ENCODE measurements at regions not wholly inside any gene's neighbourhood (a gene's known extent, or its start where the extent isn't known, plus 50 kb on each side); places are given as distances from the start of the nearest gene placed in this dataset.

DNA sequence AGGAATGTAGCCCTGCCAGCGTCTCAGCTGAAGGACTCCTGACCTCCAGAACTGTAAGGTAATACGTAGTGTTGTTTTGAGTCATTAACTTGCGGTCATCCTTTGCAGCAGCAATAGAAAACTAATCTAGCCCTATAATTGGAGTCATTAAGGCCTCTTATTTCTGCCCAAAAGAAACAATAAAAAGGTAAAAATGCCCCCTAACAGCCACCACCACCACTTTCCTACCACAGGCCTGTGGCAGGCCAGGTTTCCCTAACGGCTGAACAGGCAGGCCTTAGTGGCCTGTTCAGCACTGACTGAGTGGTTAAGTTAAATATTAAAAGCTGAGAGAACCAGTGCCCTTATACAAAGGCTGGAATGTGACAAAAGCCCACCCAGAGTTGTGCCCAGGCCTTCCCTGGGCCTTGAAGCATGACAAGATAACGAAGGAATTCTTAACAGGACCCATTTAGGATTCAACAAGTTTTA is 286.5 kb upstream of the ERCC4 start:
- no peak overlapping the region for H3K4me3 ChIP-seq (ENCODE audit: low read depth, low read length)
- DNase-seq (ENCODE audit: low read depth), result peak; percentile 50
- TF ChIP-seq, protein P1, sequence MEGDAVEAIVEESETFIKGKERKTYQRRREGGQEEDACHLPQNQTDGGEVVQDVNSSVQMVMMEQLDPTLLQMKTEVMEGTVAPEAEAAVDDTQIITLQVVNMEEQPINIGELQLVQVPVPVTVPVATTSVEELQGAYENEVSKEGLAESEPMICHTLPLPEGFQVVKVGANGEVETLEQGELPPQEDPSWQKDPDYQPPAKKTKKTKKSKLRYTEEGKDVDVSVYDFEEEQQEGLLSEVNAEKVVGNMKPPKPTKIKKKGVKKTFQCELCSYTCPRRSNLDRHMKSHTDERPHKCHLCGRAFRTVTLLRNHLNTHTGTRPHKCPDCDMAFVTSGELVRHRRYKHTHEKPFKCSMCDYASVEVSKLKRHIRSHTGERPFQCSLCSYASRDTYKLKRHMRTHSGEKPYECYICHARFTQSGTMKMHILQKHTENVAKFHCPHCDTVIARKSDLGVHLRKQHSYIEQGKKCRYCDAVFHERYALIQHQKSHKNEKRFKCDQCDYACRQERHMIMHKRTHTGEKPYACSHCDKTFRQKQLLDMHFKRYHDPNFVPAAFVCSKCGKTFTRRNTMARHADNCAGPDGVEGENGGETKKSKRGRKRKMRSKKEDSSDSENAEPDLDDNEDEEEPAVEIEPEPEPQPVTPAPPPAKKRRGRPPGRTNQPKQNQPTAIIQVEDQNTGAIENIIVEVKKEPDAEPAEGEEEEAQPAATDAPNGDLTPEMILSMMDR (conservative IDR thresholded peaks at IDR 0.05; ENCODE audit: low read depth, low read length), result no peak

DNA sequence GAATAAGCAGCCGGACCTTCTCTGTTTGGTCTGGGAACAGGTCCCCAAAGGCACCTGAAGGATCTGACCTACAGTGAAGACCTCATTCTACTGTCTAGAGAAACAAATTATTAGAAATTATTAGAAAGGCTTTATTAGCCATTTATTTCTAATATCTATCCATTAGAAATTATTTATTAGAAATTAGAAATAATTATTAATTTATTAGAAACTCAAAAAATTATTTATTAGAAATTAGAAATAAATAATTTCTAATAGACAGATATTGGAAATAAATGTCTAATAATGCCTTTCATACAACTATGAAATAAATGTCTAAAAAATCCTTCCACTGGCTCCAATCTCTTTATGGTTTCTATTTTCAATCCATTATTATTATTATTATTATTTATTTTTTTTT is 285.7 kb upstream of the ERCC4 start:
- TF ChIP-seq, protein P1 (conservative IDR thresholded peaks at IDR 0.05; ENCODE audit: low read depth, low read length), result no peak
- no peak for DNase-seq (ENCODE audit: low read depth)
- H3K4me3 ChIP-seq (ENCODE audit: low read depth, low read length), result no peak overlapping the region

DNA sequence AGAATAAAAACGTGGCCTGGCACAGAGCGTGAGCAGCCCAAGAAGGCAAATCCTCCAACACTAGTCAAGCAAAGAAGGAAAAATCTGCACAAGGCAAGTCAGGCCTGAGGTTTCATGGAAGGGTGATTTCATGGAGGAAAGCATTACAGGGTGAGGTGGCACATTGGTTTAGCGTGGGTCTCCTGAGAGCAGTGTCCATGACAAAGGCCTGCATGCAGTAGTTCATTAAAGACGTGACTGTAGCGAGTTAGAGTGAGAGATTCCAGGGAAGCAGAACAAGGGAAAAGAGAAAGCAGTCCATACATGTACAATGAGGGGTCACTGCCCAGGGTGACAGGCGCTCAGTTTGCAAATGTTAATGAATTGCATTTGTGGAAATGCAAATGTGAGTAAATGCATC is 285.0 kb upstream of the ERCC4 start:
- peak; percentile 16 for DNase-seq (ENCODE audit: low read depth)
- no peak overlapping the region for H3K4me3 ChIP-seq (ENCODE audit: low read depth, low read length)
- TF ChIP-seq, protein P1 (conservative IDR thresholded peaks at IDR 0.05; ENCODE audit: low read depth, low read length), result no peak

DNA sequence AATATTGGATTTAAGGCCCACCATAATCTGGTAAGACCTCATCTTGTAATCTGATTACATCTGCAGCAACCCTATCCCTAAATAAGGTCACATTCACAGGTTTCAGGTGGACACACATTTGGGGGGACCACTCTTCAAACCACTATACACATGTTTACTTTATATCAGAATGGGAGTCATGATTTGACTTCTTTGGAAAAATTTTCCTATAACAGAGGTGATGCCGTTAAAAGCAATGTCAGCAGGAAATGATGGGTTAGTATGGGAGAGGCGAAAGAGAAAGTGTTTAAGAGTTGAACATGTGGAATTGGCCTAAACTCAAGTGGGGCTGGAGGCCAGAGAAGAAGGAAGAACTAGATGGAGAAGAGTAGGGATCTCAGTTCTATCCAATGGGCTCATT is 281.7 kb upstream of the ERCC4 start:
- H3K4me3 ChIP-seq (ENCODE audit: low read depth, low read length), result no peak overlapping the region
- TF ChIP-seq, protein P1 (conservative IDR thresholded peaks at IDR 0.05; ENCODE audit: low read depth, low read length), result no peak
- DNase-seq (ENCODE audit: low read depth), result no peak

DNA sequence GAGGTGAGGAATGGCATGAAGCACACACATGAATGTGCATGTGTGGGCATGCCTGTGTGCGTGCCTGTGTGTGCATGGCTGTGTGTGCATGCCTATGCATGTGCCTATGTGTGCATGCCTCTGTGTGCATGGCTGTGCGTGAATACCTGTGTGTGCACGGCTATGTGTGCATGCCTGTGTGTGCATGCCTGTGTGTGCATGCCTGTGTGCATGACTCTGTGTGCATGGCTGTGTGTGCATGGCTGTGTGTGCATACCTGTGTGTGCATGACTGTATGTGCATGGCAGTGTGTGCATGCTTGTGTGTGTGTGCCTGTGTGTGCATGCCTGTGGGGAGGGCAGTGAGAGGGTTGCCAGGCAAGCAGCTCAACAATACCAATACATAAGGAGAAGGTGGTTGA is 276.5 kb upstream of the ERCC4 start:
- DNase-seq (ENCODE audit: low read depth), result no peak
- TF ChIP-seq, protein P1 (conservative IDR thresholded peaks at IDR 0.05; ENCODE audit: low read depth, low read length), result no peak

DNA sequence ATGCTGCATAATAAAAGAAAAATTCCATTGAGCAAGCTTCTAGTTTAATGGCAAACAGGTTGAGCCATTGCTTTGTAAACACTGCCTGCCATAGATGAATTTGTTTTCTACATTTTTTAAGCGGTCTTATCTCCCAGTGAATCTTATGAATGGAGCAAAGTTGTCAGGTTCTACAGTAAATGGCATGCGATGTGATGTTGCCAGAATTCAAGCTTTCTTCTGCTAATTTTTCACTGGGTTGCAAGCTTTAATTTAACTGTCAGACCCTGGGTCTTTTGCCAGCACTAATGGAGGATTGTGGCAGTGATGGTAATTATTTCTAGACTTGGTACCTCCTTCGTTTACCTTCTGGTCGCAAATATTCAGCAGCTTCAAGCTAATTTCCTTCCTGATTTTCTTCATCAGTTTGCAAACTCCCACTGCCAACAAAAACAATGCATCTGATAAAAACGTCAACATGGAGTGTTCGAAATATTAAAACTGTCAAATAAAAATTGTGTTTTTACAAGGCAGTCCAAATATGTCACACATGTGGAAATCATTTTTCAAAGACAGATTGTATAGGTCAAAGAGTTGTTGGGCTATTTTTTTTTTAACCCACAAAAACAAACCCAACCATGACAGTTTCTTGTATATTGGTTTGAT is 274.2 kb upstream of the ERCC4 start:
- H3K4me3 ChIP-seq (ENCODE audit: low read depth, low read length), result no peak overlapping the region
- TF ChIP-seq, protein P1 (conservative IDR thresholded peaks at IDR 0.05; ENCODE audit: low read depth, low read length), result no peak
- no peak for DNase-seq (ENCODE audit: low read depth)

More for the DNA sequence above, 276.5 kb upstream of the ERCC4 start:
- H3K4me3 ChIP-seq (ENCODE audit: low read depth, low read length), result no peak overlapping the region

DNA sequence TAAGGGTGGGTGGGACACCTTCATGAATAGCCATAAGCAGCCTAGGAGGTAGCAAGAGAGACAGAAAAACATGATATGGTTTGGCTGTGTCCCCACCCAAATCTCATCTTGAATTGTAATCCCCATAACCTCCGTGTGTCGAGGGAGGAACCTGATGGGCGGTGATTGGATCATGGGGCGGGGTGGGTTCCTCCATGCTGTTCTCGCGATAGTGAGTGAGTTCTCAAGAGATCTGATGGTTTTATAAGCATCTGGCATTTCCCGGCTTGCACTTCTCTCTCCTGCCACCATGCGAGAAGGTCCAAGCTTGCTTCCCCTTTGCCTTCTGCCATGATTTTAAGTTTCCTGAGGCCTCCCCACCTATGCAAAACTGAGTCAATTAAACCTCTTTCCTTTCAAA is 259.1 kb upstream of the ERCC4 start:
- no peak overlapping the region for H3K4me3 ChIP-seq (ENCODE audit: low read depth, low read length)
- TF ChIP-seq, protein P1 (conservative IDR thresholded peaks at IDR 0.05; ENCODE audit: low read depth, low read length), result no peak
- no peak for DNase-seq (ENCODE audit: low read depth)

All from epithelial cell of proximal tubule (primary cell).